GM23338 (cell line): ENCODE measurements at regions not wholly inside any gene's neighbourhood (a gene's known extent, or its start where the extent isn't known, plus 50 kb on each side); places are given as distances from the start of the nearest gene placed in this dataset.

ENCODE experiments used
- EZH2 ChIP-seq: fragments of 200-600 bp; sonication (generic); IDR thresholded peaks from one replicate; pipeline ENCODE4 v1.8.0; 2017; ENCODE audit warnings: antibody characterized with exemption, mild to moderate bottlenecking, low read depth; ENCODE audit not compliant: unreplicated experiment
- EZH2phosphoT487 ChIP-seq: fragments of 200-600 bp; sonication (generic); IDR thresholded peaks from one replicate; pipeline ENCODE4 v1.8.1; 2018; ENCODE audit warnings: antibody characterized with exemption; ENCODE audit not compliant: unreplicated experiment
- POLR2AphosphoS5 ChIP-seq: IDR thresholded peaks from 2 replicates; pipeline ENCODE4 v1.6.1; 2016; ENCODE audit warnings: antibody characterized with exemption, low read depth
- TF ChIP-seq, protein P1 (sequence below): fragments of 250-450 bp; sonication (Bioruptor Pico); IDR thresholded peaks from 2 replicates; pipeline ENCODE4 v1.5.0; 2020; ENCODE audit warnings: mild to moderate bottlenecking, moderate library complexity
- TF ChIP-seq, protein P2 (sequence below): IDR thresholded peaks from one replicate; pipeline ENCODE4 v1.6.1; 2018; ENCODE audit warnings: antibody characterized with exemption; ENCODE audit not compliant: unreplicated experiment
- TF ChIP-seq, protein P3 (sequence below), 2 experiments: fragments of 200-600 bp in 1 of 2; sonication (generic) in 1 of 2; conservative IDR thresholded peaks; 2 replicates each; pipeline versions ENCODE4 v1.5.1 to v1.6.1; 2016 to 2017; ENCODE audit warnings: antibody characterized with exemption in 2 of 2, low read depth in 2 of 2, mild to moderate bottlenecking in 2 of 2, moderate library complexity in 1 of 2

DNA sequence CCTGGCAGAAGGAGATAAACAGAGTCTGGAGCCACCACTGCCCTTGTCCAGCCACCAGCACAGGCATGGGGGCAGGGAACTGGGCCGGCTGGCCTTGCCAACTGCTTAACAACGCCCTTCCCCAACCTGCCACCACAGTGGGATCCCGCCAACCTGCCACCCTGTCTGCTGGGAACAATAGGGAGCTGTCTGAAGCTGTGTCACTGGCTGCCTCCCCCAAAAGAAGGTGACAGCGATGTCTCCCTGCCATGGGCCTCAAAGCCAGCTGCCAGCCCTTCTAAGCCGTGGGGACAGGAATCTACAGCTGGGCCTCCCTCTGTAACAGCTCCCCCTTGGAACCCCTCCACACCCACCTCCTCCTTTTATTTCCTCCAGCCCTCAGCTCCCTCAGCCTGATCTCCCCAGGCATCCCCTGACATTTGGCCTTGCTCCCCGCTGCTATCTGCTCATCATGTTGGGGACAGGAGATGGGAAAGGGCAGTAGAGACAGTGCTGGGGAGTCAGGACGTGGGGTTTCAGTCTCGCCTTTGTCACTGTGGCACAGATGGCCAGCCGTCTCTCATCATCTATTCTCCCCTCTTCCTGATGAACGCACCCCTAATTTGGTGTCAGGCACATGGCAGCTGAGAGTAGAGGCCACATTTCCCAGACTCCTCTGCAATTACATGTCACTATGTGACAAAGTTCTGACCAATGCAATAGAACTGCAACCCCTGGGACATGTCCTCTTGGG is 51.3 kb upstream of the PRDM11 start (continued):
- TF ChIP-seq, protein P1, sequence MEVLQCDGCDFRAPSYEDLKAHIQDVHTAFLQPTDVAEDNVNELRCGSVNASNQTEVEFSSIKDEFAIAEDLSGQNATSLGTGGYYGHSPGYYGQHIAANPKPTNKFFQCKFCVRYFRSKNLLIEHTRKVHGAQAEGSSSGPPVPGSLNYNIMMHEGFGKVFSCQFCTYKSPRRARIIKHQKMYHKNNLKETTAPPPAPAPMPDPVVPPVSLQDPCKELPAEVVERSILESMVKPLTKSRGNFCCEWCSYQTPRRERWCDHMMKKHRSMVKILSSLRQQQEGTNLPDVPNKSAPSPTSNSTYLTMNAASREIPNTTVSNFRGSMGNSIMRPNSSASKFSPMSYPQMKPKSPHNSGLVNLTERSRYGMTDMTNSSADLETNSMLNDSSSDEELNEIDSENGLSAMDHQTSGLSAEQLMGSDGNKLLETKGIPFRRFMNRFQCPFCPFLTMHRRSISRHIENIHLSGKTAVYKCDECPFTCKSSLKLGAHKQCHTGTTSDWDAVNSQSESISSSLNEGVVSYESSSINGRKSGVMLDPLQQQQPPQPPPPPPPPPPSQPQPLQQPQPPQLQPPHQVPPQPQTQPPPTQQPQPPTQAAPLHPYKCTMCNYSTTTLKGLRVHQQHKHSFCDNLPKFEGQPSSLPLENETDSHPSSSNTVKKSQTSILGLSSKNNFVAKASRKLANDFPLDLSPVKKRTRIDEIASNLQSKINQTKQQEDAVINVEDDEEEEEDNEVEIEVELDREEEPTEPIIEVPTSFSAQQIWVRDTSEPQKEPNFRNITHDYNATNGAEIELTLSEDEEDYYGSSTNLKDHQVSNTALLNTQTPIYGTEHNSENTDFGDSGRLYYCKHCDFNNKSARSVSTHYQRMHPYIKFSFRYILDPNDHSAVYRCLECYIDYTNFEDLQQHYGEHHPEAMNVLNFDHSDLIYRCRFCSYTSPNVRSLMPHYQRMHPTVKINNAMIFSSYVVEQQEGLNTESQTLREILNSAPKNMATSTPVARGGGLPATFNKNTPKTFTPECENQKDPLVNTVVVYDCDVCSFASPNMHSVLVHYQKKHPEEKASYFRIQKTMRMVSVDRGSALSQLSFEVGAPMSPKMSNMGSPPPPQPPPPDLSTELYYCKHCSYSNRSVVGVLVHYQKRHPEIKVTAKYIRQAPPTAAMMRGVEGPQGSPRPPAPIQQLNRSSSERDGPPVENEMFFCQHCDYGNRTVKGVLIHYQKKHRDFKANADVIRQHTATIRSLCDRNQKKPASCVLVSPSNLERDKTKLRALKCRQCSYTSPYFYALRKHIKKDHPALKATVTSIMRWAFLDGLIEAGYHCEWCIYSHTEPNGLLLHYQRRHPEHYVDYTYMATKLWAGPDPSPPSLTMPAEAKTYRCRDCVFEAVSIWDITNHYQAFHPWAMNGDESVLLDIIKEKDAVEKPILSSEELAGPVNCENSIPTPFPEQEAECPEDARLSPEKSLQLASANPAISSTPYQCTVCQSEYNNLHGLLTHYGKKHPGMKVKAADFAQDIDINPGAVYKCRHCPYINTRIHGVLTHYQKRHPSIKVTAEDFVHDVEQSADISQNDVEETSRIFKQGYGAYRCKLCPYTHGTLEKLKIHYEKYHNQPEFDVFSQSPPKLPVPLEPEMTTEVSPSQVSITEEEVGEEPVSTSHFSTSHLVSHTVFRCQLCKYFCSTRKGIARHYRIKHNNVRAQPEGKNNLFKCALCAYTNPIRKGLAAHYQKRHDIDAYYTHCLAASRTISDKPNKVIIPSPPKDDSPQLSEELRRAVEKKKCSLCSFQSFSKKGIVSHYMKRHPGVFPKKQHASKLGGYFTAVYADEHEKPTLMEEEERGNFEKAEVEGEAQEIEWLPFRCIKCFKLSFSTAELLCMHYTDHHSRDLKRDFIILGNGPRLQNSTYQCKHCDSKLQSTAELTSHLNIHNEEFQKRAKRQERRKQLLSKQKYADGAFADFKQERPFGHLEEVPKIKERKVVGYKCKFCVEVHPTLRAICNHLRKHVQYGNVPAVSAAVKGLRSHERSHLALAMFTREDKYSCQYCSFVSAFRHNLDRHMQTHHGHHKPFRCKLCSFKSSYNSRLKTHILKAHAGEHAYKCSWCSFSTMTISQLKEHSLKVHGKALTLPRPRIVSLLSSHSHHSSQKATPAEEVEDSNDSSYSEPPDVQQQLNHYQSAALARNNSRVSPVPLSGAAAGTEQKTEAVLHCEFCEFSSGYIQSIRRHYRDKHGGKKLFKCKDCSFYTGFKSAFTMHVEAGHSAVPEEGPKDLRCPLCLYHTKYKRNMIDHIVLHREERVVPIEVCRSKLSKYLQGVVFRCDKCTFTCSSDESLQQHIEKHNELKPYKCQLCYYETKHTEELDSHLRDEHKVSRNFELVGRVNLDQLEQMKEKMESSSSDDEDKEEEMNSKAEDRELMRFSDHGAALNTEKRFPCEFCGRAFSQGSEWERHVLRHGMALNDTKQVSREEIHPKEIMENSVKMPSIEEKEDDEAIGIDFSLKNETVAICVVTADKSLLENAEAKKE (CRISPR knock-in tag), result no peak
- TF ChIP-seq, protein P2, sequence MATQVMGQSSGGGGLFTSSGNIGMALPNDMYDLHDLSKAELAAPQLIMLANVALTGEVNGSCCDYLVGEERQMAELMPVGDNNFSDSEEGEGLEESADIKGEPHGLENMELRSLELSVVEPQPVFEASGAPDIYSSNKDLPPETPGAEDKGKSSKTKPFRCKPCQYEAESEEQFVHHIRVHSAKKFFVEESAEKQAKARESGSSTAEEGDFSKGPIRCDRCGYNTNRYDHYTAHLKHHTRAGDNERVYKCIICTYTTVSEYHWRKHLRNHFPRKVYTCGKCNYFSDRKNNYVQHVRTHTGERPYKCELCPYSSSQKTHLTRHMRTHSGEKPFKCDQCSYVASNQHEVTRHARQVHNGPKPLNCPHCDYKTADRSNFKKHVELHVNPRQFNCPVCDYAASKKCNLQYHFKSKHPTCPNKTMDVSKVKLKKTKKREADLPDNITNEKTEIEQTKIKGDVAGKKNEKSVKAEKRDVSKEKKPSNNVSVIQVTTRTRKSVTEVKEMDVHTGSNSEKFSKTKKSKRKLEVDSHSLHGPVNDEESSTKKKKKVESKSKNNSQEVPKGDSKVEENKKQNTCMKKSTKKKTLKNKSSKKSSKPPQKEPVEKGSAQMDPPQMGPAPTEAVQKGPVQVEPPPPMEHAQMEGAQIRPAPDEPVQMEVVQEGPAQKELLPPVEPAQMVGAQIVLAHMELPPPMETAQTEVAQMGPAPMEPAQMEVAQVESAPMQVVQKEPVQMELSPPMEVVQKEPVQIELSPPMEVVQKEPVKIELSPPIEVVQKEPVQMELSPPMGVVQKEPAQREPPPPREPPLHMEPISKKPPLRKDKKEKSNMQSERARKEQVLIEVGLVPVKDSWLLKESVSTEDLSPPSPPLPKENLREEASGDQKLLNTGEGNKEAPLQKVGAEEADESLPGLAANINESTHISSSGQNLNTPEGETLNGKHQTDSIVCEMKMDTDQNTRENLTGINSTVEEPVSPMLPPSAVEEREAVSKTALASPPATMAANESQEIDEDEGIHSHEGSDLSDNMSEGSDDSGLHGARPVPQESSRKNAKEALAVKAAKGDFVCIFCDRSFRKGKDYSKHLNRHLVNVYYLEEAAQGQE, result no peak
- TF ChIP-seq POLR2AphosphoS5 (no peak), EZH2 (no peak), EZH2phosphoT487 (no peak)
- TF ChIP-seq, protein P3, sequence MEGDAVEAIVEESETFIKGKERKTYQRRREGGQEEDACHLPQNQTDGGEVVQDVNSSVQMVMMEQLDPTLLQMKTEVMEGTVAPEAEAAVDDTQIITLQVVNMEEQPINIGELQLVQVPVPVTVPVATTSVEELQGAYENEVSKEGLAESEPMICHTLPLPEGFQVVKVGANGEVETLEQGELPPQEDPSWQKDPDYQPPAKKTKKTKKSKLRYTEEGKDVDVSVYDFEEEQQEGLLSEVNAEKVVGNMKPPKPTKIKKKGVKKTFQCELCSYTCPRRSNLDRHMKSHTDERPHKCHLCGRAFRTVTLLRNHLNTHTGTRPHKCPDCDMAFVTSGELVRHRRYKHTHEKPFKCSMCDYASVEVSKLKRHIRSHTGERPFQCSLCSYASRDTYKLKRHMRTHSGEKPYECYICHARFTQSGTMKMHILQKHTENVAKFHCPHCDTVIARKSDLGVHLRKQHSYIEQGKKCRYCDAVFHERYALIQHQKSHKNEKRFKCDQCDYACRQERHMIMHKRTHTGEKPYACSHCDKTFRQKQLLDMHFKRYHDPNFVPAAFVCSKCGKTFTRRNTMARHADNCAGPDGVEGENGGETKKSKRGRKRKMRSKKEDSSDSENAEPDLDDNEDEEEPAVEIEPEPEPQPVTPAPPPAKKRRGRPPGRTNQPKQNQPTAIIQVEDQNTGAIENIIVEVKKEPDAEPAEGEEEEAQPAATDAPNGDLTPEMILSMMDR (conservative IDR thresholded peaks at IDR 0.05; ENCODE audit: low read depth in 2 of 2), result no peak
